OCI-LY7 (cell line): ENCODE measurements at regions not wholly inside any gene's neighbourhood (a gene's known extent, or its start where the extent isn't known, plus 50 kb on each side); places are given as distances from the start of the nearest gene placed in this dataset.

ENCODE experiments used
- BruUV-seq: library from RNA; stranded (reverse); fragments of 400-500 nt; replicated peaks from 2 replicates; lab custom pipeline; 2021; lab: Mats Ljungman, UMichigan
- CTCF ChIA-PET: fragments of 300-600 bp; sonication (Branson Sonifier 250); formaldehyde crosslinking; loops from one replicate; lab custom pipeline; 2022; ENCODE audit warnings: antibody characterized with exemption; ENCODE audit not compliant: unreplicated experiment; lab: Charles Lee
- POLR2A ChIA-PET: fragments of 300-600 bp; sonication (Branson Sonifier 250); formaldehyde crosslinking; loops from one replicate; lab custom pipeline; 2022; ENCODE audit warnings: antibody characterized with exemption; lab: Charles Lee
- DNase-seq: peaks from one replicate; pipeline ENCODE4 v3.0.0-alpha.2; 2015; ENCODE audit warnings: low spot score
- H2AFZ ChIP-seq: fragments of 200-600 bp; sonication (generic), shearing (Covaris generic); 2 replicates; pipeline ENCODE4 v1.6.1; 2014; ENCODE audit warnings: mild to moderate bottlenecking, antibody characterized with exemption, low read length, moderate library complexity
- H3K27ac ChIP-seq: fragments of 200-600 bp; sonication (generic); 2 replicates; pipeline ENCODE4 v1.5.1; 2014; ENCODE audit warnings: mixed run types, low read depth, mild to moderate bottlenecking, moderate library complexity, low read length, inconsistent platforms; ENCODE audit not compliant: poor library complexity, severe bottlenecking
- H3K36me3 ChIP-seq: fragments of 200-600 bp; sonication (generic); 2 replicates; pipeline ENCODE4 v1.6.1; 2014; ENCODE audit warnings: mild to moderate bottlenecking, antibody characterized with exemption, low read length, moderate library complexity, mixed read lengths; ENCODE audit not compliant: insufficient read depth
- H3K4me1 ChIP-seq: fragments of 200-600 bp; sonication (generic); 2 replicates; pipeline ENCODE4 v1.5.1; 2014; ENCODE audit warnings: mild to moderate bottlenecking, low read length; ENCODE audit not compliant: insufficient read depth, poor library complexity, severe bottlenecking
- H3K4me2 ChIP-seq: fragments of 200-600 bp; sonication (generic); 2 replicates; pipeline ENCODE4 v1.6.1; 2014; ENCODE audit warnings: mild to moderate bottlenecking, low read length
- H3K4me3 ChIP-seq: fragments of 200-600 bp; sonication (generic); 2 replicates; pipeline ENCODE4 v1.5.1; 2014; ENCODE audit warnings: mild to moderate bottlenecking, low read depth, low read length; ENCODE audit not compliant: poor library complexity, severe bottlenecking
- H3K79me2 ChIP-seq: fragments of 200-600 bp; sonication (generic); 2 replicates; pipeline ENCODE4 v1.6.1; 2016; ENCODE audit warnings: low read depth, mild to moderate bottlenecking, low read length, moderate library complexity, mixed read lengths; ENCODE audit not compliant: insufficient read depth
- H3K9me2 ChIP-seq: fragments of 200-600 bp; sonication (generic); 2 replicates; pipeline ENCODE4 v1.6.1; 2016; ENCODE audit warnings: mild to moderate bottlenecking, low read length, mixed read lengths; ENCODE audit not compliant: insufficient read depth
- H3K9me3 ChIP-seq: fragments of 200-600 bp; sonication (generic); 2 replicates; pipeline ENCODE4 v1.6.1; 2014; ENCODE audit warnings: mild to moderate bottlenecking, mixed run types, low read length, mixed read lengths
- H4K20me1 ChIP-seq: fragments of 200-600 bp; sonication (generic); 2 replicates; pipeline ENCODE4 v1.6.1; 2014; ENCODE audit warnings: mild to moderate bottlenecking, antibody characterized with exemption, low read length, moderate library complexity, mixed read lengths; ENCODE audit not compliant: insufficient read depth
- CTCF ChIP-seq: fragments of 200-600 bp; sonication (generic); conservative IDR thresholded peaks from 2 replicates; pipeline ENCODE4 v1.5.1; 2014; ENCODE audit warnings: mild to moderate bottlenecking, antibody characterized with exemption, low read length, moderate library complexity, mixed read lengths
- EZH2phosphoT487 ChIP-seq: fragments of 200-600 bp; sonication (generic); IDR thresholded peaks from 2 replicates; pipeline ENCODE4 v1.6.1; 2018; ENCODE audit warnings: low read depth, borderline replicate concordance, mild to moderate bottlenecking, mixed run types, antibody characterized with exemption, low read length, moderate library complexity, mixed read lengths
- intact Hi-C: fragments of 100-400 bp; cut with micrococcal nuclease; formaldehyde crosslinking; loops from one replicate; pipeline ENCODE4 v1.10.0; 2022; ENCODE audit not compliant: unreplicated experiment

GRCh38 chr13:87925006-87925405 is 253.8 kb downstream of the SLITRK5 start:
- no peak overlapping the region for H3K27ac ChIP-seq
- no peak overlapping the region for H2AFZ ChIP-seq
- CTCF ChIA-PET: no interaction called here
- POLR2A ChIA-PET: interaction anchor here (0.5 to 0.8 kb wide), 2 partner anchors 16 to 50 kb away, joined by 3 to 4 read pairs; no protein-coding TSS in a partner anchor
- TF ChIP-seq EZH2phosphoT487: no peak
- no peaks in the 10 kb centered on the region for H3K4me1 ChIP-seq
- H3K79me2 ChIP-seq: no peaks in the 10 kb centered on the region
- no TSS peak for BruUV-seq
- no peaks in the 10 kb centered on the region for H4K20me1 ChIP-seq
- H3K9me2 ChIP-seq: no peaks in the 10 kb centered on the region
- H3K4me2 ChIP-seq: no peak overlapping the region
- no peak for DNase-seq
- no peaks in the 10 kb centered on the region for H3K9me3 ChIP-seq
- H3K36me3 ChIP-seq: no peaks in the 10 kb centered on the region
- intact Hi-C loops: no loop called here
- H3K4me3 ChIP-seq: no peak overlapping the region

GRCh38 chr13:87940776-87941175 is 269.6 kb downstream of the SLITRK5 start:
- BruUV-seq: no TSS peak
- no peaks in the 10 kb centered on the region for H3K4me1 ChIP-seq
- no peak for DNase-seq
- no peaks in the 10 kb centered on the region for H3K9me2 ChIP-seq
- no peak overlapping the region for H3K4me2 ChIP-seq
- CTCF ChIA-PET: no interaction called here
- no peaks in the 10 kb centered on the region for H3K36me3 ChIP-seq
- intact Hi-C loops: no loop called here
- no peaks in the 10 kb centered on the region for H4K20me1 ChIP-seq
- no peak overlapping the region for H3K27ac ChIP-seq
- no peak overlapping the region for H3K4me3 ChIP-seq
- POLR2A ChIA-PET: interaction anchor here (0.5 to 1.0 kb wide), 9 partner anchors 15 to 1937 kb away, joined by 3 to 7 read pairs (median 3); no protein-coding TSS in a partner anchor
- no peaks in the 10 kb centered on the region for H3K79me2 ChIP-seq
- TF ChIP-seq CTCF: no peak
- TF ChIP-seq EZH2phosphoT487: no peak
- no peaks in the 10 kb centered on the region for H3K9me3 ChIP-seq
- no peak overlapping the region for H2AFZ ChIP-seq

GRCh38 chr13:87941226-87941625 is 270.1 kb downstream of the SLITRK5 start:
- Histone ChIP-seq H3K4me2 (no peak overlapping the region), H3K36me3 (no peaks in the 10 kb centered on the region), H3K79me2 (no peaks in the 10 kb centered on the region), H3K4me3 (no peak overlapping the region), H3K27ac (no peak overlapping the region), H3K9me2 (no peaks in the 10 kb centered on the region), H3K9me3 (no peaks in the 10 kb centered on the region), H2AFZ (no peak overlapping the region), H4K20me1 (no peaks in the 10 kb centered on the region), H3K4me1 (no peaks in the 10 kb centered on the region)
- ChIA-PET POLR2A (interaction anchor here (0.5 to 1.0 kb wide), 7 partner anchors 16 to 1938 kb away, joined by 3 to 7 read pairs (median 4); no protein-coding TSS in a partner anchor), CTCF (no interaction called here)
- DNase-seq: no peak
- intact Hi-C loops: no loop called here
- no TSS peak for BruUV-seq
- TF ChIP-seq EZH2phosphoT487: no peak
- TF ChIP-seq CTCF: no peak
